GM19397 (cell line): ENCODE measurements at regions not wholly inside any gene's neighbourhood (a gene's known extent, or its start where the extent isn't known, plus 50 kb on each side); places are given as distances from the start of the nearest gene placed in this dataset.

Experiments
- ATAC-seq: cut with Tn5 transposase; IDR thresholded peaks from one replicate; pipeline ENCODE4 v1.9.1; 2021; ENCODE audit warnings: mild to moderate bottlenecking, moderate library complexity; ENCODE audit not compliant: unreplicated experiment

GRCh38 chr14:54088271-54088670 lies 131.6 kb upstream of the BMP4 start:
- no peak for ATAC-seq

GRCh38 chr14:54090274-54090673 lies 133.6 kb upstream of the BMP4 start:
- no peak for ATAC-seq

GRCh38 chr14:54094765-54095164 lies 138.1 kb upstream of the BMP4 start:
- ATAC-seq: no peak

- ATAC-seq: no peak
Measured at GRCh38 chr14:54098536-54098935, 141.9 kb upstream of the BMP4 start.

DNA sequence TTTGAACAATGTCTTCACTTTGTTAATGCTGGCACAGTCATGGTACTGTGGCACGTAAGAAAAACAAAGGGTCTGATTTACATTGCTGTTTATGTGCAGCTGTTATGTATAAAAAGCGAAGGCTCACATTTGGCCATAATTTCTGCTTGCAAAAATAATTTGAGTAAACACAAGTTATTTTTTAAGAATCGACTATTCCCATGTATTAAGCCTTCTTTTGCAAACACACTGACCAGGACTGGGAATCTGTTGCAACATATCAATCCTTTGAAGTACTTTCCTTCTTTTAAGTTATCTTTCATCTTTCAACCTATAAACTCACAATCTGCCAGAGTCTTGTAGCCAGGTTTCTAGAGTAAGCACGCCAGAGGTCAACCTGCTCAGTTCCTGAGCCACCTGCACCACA lies 145.4 kb upstream of the BMP4 start:
- ATAC-seq: no peak

GRCh38 chr14:54102530-54102929 lies 145.9 kb upstream of the BMP4 start:
- ATAC-seq: no peak

- ATAC-seq: no peak
Measured at GRCh38 chr14:54104601-54105145, 148.0 kb upstream of the BMP4 start.

DNA sequence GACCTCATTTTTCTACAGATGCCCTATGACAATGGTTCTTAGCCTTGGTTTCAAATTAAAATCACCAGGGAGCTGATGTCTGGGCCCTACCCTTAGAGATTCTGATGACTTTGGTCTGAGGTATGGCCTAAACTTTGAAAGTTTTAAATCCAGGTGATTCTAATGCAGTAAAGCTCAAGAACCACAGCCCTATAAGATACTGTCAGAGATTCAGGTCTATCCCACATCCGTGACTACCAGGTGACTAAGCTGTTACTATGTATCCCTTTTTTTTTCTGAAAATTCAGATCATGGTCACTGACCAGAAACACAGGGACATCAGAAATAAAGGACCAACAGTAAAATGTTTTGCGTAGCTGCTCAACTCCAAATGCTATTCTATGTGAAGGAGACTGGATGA lies 148.8 kb upstream of the BMP4 start:
- no peak for ATAC-seq

DNA sequence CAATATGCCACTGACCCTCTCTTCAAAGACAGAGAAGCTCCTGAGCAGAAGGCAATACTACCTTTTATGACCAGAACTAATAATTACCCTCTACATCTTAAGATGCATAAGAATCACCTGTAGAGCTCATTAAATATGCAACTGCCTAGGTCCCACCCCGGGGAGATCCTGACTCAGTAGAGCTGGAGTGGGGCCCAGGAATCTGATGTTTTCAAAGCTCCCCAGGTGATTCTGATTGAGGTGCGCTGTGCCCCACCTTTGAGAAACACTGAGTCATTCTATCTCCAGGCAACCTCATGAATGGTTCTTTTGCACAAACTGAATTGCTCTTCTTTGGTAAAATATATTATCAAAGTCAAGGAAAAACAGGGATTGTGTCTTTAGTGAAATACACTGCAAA lies 149.3 kb upstream of the BMP4 start:
- no peak for ATAC-seq

- ATAC-seq: no peak
Measured at GRCh38 chr14:54106661-54107377, 150.2 kb upstream of the BMP4 start.

GRCh38 chr14:54108481-54109471 lies 152.2 kb upstream of the BMP4 start:
- ATAC-seq: no peak

DNA sequence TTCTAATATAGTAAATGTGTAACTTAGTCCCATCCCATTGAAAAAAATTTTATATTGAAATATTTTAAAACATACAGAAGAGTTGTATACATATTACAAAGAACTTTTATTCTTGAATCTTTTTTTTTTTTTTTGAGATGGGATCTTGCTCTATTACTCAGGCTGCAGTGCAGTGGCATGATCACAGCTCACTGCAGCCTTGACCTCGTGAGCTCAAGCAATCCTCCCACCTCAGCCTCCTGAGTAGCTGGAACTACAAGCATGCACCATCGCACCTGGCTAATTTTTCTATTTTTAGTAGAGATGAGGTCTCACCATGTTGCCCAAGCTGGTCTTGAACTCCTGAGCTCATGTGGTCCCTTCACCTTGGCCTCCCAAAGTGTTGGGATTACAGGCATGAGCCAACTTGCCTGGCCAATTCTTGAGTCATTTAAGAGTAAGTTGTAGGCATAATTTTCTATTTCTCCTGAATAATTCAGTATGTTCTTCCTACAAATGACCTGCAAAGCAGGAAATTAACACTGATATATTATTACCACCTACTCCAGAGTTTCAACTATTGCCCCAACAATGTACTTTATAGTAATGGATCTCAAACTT lies 153.0 kb upstream of the BMP4 start:
- no peak for ATAC-seq

DNA sequence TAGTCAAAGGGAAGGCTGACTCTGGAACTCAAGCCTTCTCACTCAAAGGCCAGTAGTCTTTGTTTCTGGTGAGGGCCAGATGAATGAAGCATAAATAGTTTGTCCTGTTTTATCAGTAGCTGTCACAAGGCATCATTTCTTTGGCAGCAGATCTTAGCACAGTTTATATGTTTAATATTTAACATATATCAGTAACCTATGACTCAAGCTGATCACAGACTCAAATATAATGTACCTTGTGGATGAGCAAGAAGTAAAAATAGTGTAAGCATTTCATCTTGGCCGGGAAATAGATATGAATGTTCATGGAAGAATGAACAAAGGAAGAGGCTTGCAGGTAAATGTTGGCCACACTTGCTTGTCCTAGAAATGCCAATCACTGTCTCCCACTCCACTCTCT lies 158.3 kb upstream of the BMP4 start:
- ATAC-seq: no peak

GRCh38 chr14:54116198-54116885 lies 159.7 kb upstream of the BMP4 start:
- ATAC-seq: no peak

GRCh38 chr14:54116972-54117371 lies 160.3 kb upstream of the BMP4 start:
- ATAC-seq: no peak

DNA sequence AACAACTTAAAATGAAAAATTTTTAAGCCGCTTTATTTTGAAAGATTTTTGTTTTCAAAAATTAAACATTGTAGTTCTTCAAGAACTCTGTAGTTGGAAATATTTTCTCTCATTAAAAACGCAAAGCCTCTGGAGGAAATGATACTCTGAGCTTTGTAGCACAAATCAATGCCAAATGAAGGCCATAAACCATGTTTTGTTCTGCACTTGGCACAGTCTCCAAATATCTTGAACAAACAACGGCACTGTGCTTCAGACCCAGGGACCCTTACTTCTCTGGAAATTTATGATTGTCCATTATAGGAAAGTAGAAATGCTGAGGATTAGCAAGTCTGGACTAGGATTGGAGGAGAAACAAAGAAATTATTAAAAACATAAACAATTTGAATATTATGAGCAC lies 160.8 kb upstream of the BMP4 start:
- ATAC-seq: no peak

DNA sequence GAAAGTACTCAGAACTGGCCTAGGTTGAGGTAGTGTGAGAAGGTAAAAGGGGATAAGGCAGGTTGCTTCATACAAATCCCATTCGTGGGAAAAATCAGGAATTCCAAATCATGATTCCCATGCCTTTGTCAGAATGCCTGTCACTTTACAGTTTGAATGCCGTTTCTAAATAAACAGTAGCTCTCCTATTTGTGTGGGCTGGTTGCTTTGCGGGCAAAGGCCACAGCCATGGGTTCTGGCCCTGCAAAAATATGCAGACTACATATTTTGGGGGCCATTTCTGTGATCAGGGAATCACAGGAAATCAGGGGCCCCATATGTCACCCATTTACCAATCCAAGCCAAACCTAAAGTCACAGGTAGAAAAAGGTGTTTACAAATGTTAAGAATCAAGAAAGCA lies 161.3 kb upstream of the BMP4 start:
- ATAC-seq: no peak

GRCh38 chr14:54120260-54120659 lies 163.6 kb upstream of the BMP4 start:
- ATAC-seq: no peak

DNA sequence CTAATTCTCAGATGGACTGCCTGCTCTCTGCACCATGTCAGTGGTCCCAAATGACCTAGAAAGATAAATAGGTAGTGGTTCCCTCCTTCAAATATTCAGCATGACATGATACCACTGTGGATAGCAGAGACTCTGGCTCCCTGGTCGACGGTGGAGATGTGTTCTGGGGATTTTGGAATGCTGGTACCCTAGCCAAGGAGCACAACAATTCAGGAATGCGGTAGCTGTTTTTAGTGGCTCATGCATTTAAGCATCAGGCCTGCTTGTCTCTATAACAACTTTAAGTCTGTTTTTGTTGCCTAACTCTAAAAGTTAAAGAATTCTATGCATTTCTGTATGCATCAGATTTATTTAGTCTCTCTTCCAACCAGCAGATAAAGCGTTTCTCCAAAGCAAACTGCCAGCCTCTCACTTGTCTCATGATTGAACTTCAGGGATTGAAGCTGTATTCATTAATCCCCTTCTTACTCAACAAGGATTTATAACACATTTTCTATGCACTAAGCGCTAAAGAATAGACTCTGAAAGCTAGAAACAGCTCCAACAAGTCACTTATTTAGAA lies 164.9 kb upstream of the BMP4 start:
- ATAC-seq: no peak

DNA sequence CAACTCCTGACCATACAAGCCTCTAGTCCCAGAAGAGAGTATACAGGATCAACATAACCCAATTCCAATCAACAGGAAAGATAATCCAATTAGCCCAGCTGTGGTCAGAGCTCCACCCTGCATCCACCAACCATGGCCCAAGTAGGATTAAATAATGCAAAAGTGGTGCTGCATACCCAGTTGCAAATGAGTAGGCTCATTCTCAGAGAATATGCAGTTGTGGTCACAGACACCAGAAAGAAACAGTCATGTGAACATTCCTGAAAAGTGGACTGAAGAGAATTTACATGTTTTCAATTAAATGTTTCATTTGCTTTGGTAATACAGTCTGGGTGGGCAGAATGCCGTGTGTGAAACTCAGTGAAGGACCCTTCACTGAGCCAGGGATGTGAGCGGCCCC lies 167.2 kb upstream of the BMP4 start:
- no peak for ATAC-seq

DNA sequence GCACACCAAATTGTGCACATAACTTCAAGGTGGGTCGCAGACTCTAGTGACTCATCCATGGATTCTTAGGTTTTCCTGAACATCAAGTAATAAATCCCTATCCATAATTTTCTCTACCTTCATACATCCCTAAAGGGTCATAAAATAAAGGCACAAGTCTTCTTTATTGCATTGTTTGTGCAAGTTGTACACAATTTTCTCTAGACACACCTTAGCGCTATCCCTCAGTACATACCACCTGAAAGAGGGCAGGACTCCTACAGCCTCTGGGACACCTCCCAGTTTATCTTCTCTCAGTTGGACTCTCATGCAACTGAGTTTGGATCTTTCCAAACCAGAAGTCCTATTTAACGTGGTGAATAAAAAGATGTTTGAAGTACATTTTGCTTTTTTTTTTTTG lies 168.5 kb upstream of the BMP4 start:
- no peak for ATAC-seq
